GM10266 (cell line): ENCODE measurements at regions not wholly inside any gene's neighbourhood (a gene's known extent, or its start where the extent isn't known, plus 50 kb on each side); places are given as distances from the start of the nearest gene placed in this dataset.

Experiments
- DNase-seq: peaks from one replicate; pipeline ENCODE4 v3.0.0; 2012; ENCODE audit errors: extremely low spot score
- TF ChIP-seq, protein P1 (sequence below): IDR thresholded peaks from 2 replicates; pipeline ENCODE4 v1.5.1; 2012; ENCODE audit warnings: mild to moderate bottlenecking, low read depth; ENCODE audit not compliant: control insufficient read depth, insufficient read depth; ENCODE audit errors: missing control alignments

DNA sequence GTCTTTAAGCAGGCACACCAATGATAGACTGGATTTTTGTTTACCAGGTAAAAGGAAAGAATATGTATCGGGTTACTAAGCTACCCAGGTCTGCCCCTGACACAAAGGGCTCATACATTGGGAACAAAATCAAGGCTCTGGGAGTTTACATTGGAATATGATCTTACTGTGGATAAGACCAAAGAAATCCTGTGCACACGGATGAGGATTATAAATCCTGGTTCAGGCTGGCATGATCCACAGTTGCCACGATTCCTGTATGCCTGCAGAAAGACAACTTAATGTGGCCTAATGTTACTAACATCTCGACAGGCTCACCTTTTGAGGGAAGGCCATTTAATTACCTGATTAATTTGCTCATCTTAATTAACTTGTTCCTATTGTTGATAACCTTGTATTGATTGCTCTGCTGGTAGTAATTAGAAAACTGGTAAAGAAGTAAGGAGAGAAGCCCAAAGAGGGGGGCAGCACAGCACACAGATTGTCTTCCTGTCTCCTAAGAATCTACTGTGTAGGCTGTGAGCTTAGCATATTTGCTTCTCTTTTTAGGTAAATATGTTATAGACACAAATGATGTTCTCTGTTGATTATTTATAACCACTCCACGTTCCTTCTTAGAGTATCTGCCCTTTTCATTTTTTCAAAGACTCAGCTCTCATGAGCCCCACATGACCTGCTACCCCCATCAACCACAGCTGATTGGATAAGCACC, 51.0 kb upstream of the TOX3 start:
- TF ChIP-seq, protein P1, sequence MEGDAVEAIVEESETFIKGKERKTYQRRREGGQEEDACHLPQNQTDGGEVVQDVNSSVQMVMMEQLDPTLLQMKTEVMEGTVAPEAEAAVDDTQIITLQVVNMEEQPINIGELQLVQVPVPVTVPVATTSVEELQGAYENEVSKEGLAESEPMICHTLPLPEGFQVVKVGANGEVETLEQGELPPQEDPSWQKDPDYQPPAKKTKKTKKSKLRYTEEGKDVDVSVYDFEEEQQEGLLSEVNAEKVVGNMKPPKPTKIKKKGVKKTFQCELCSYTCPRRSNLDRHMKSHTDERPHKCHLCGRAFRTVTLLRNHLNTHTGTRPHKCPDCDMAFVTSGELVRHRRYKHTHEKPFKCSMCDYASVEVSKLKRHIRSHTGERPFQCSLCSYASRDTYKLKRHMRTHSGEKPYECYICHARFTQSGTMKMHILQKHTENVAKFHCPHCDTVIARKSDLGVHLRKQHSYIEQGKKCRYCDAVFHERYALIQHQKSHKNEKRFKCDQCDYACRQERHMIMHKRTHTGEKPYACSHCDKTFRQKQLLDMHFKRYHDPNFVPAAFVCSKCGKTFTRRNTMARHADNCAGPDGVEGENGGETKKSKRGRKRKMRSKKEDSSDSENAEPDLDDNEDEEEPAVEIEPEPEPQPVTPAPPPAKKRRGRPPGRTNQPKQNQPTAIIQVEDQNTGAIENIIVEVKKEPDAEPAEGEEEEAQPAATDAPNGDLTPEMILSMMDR, result no peak
- no peak for DNase-seq

DNA sequence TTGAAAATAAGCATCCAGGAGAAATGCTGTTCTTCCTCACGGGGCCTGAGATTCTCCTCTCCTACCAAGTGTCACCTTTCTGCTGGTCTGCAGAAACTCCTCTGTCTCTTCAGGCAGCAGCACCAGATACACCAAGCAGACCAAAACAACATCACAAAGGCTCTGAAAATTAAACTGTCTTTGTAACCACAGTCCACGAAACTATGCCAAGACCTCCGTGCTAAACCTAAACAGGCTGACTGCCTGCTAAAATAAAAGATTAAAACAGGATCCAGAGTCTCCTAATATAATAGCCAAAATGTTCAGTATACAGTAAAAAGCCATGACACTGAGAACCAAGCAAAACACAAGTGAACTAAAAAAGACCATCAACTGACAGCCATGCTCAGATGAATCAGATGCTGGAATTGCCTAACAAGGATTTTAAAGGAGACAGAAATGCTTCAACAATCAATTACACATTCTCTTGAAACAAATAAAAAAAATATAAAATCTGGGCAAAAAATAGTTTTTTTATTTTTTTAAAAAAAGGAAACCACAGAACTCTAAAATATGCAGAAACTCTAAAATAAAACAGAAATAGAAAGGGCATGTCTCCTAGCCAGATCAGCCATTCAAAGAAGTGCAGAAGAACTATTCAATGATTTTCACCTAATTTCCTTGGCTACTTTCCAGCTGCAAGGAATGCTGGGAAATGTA, 50.3 kb upstream of the TOX3 start:
- TF ChIP-seq, protein P1, result no peak
- DNase-seq, result no peak
